ENCODE measurements at regions not wholly inside any gene's neighbourhood (a gene's known extent, or its start where the extent isn't known, plus 50 kb on each side); places are given as distances from the start of the nearest gene placed in this dataset.

DNA sequence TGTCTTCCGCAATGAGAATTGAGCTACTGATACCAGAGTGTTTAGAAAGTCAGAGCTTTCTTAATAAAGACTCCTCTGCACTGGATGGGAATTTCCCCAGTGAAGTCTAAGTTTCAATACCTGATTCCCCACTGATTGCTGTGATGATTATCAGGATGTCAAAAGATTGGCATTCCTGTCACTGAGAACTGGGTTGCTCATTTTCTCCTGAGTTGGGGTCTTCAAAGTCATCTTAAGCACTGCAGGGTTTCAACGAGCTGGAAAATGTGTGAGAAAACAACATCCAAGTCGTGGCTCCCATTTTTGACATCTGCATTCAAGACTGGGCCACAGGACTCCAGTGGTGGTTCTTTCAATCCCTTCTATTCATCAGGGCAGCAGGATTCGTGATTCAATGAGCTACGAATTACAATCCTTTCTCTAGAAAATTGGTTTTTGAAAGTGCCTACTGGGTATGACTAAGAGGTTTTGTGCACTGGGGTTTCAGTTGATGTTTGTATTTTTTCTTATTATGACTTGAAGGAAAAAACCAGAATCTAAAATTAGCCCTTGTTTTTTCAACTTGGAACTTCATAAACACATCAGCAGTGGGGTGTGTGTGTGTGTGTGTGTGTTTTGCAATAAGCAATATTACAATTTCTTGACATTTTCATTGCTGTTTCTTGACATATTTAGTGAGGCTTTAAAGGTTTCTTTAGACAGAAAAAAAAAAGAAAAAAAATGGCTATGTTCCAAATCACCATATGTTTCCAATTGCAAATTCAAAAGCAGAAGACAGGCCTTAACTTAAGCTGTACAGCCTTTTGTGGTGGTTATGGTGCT is 233.0 kb downstream of the FAM76B start:
- peak overlapping the region; percentile 17; the same call in 1 of the 2 replicates for H3K4me3 ChIP-seq (replicated peaks; ENCODE audit: low read depth, low read length)
- no peaks in the 10 kb centered on the region for H3K27me3 ChIP-seq (replicated peaks; ENCODE audit: control insufficient read depth, insufficient read depth, low read length)
- TF ChIP-seq, protein P1, sequence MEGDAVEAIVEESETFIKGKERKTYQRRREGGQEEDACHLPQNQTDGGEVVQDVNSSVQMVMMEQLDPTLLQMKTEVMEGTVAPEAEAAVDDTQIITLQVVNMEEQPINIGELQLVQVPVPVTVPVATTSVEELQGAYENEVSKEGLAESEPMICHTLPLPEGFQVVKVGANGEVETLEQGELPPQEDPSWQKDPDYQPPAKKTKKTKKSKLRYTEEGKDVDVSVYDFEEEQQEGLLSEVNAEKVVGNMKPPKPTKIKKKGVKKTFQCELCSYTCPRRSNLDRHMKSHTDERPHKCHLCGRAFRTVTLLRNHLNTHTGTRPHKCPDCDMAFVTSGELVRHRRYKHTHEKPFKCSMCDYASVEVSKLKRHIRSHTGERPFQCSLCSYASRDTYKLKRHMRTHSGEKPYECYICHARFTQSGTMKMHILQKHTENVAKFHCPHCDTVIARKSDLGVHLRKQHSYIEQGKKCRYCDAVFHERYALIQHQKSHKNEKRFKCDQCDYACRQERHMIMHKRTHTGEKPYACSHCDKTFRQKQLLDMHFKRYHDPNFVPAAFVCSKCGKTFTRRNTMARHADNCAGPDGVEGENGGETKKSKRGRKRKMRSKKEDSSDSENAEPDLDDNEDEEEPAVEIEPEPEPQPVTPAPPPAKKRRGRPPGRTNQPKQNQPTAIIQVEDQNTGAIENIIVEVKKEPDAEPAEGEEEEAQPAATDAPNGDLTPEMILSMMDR (IDR thresholded peaks at IDR 0.05; ENCODE audit: insufficient read depth, low read length, poor library complexity, severe bottlenecking) = no peak
- no peaks in the 10 kb centered on the region for H3K36me3 ChIP-seq (ENCODE audit: control insufficient read depth, insufficient read depth, low read length)
- peak; percentile 59 for DNase-seq (ENCODE audit: extremely low read depth, insufficient read length)

DNA sequence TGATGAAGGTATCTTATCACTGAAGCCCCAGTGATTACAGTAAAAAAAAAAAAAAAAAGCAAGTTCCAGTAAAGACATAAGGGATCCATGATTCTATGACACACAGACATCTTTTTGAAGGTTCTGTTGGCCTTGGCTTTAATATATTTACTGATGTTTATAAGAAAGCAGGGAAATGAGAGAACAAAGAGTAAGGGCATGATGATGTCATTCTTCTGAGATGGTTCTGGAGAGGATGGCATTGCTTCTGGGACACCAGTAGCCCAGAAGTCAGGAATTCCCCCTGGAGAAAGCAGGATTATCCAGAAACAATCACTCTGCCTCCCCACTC is 233.6 kb downstream of the FAM76B start:
- DNase-seq (ENCODE audit: extremely low read depth, insufficient read length) = no peak
- Histone ChIP-seq H3K36me3 (ENCODE audit: control insufficient read depth, insufficient read depth, low read length) (no peaks in the 10 kb centered on the region), H3K27me3 (replicated peaks; ENCODE audit: control insufficient read depth, insufficient read depth, low read length) (no peaks in the 10 kb centered on the region), H3K4me3 (replicated peaks; ENCODE audit: low read depth, low read length) (peak overlapping the region; percentile 16)
- TF ChIP-seq, protein P1 (IDR thresholded peaks at IDR 0.05; ENCODE audit: insufficient read depth, low read length, poor library complexity, severe bottlenecking) = no peak

DNA sequence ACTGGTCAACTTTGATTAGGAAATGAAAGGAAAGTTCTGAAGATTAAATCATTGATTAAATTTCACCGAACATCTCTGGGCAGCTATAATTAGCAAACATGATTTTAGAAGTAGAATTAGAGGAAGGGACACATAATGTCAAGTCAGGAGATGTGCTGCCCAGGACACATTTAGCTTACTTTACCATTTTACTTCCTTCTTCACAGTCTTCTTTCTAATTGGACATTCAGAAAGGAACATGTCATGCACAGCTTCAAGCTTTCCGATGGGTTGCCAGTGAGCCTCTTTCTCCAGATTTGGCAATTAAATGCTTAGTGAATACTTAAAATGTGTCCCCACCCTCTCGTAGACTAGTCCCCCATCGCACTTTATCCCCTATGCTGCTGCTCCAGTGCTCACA is 234.7 kb downstream of the FAM76B start:
- no peak overlapping the region for H3K4me3 ChIP-seq (replicated peaks; ENCODE audit: low read depth, low read length)
- TF ChIP-seq, protein P1 (IDR thresholded peaks at IDR 0.05; ENCODE audit: insufficient read depth, low read length, poor library complexity, severe bottlenecking) = no peak
- H3K36me3 ChIP-seq (ENCODE audit: control insufficient read depth, insufficient read depth, low read length) = no peaks in the 10 kb centered on the region
- no peaks in the 10 kb centered on the region for H3K27me3 ChIP-seq (replicated peaks; ENCODE audit: control insufficient read depth, insufficient read depth, low read length)
- DNase-seq (ENCODE audit: extremely low read depth, insufficient read length) = no peak

DNA sequence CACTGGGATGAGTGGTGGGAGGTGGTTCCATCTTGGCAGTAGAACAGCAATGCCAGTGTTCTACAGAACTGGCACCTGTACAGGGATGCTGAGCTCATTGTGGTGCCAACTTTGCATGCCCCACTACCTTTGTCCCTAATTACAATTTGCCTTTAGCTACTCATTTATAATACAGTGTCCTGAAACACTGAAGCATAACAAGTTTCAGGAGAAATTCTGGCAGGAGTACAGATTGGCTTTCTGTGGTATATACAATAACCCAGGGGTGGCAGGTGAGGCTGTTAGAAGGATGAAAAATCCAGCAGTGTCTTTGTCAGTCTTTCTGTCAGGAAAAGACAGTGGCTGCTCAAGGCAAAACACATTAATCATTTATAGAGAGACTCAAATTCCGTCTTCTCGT is 240.3 kb downstream of the FAM76B start:
- TF ChIP-seq, protein P1 (IDR thresholded peaks at IDR 0.05; ENCODE audit: insufficient read depth, low read length, poor library complexity, severe bottlenecking) = no peak
- Histone ChIP-seq H3K36me3 (ENCODE audit: control insufficient read depth, insufficient read depth, low read length) (no peaks in the 10 kb centered on the region), H3K27me3 (replicated peaks; ENCODE audit: control insufficient read depth, insufficient read depth, low read length) (no peaks in the 10 kb centered on the region), H3K4me3 (replicated peaks; ENCODE audit: low read depth, low read length) (no peak overlapping the region)
- DNase-seq (ENCODE audit: extremely low read depth, insufficient read length) = no peak

DNA sequence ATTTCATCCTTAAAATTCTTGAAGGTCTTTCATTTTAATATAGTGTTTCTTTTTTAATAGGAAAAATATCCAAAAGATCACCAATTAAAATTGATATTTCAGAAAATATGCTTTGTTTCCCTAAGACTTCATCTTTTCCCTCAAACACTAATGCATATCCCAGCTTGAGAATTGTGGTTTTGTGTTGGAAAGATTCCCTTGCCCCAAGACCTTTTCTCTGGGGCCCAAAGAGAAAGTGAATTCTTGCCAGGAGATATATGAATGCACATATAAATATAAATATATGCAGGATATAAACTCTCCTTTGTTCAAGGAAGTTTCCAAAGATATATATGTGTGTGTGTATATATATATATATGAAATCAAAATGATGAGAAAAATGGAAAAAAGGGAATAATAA is 241.2 kb downstream of the FAM76B start:
- TF ChIP-seq, protein P1 (IDR thresholded peaks at IDR 0.05; ENCODE audit: insufficient read depth, low read length, poor library complexity, severe bottlenecking) = no peak
- H3K4me3 ChIP-seq (replicated peaks; ENCODE audit: low read depth, low read length) = no peak overlapping the region
- no peak for DNase-seq (ENCODE audit: extremely low read depth, insufficient read length)
- H3K27me3 ChIP-seq (replicated peaks; ENCODE audit: control insufficient read depth, insufficient read depth, low read length) = no peaks in the 10 kb centered on the region; the same call in 1 of the 2 replicates
- no peaks in the 10 kb centered on the region for H3K36me3 ChIP-seq (ENCODE audit: control insufficient read depth, insufficient read depth, low read length)

Measured in GM06990 (cell line).